Pons (tissue), 1 donor: ENCODE measurements at regions not wholly inside any gene's neighbourhood (a gene's known extent, or its start where the extent isn't known, plus 50 kb on each side); places are given as distances from the start of the nearest gene placed in this dataset.
"Not testable (repeated sequence)": the region's sequence is repeated elsewhere in the genome, so short reads cannot be mapped to it uniquely, and the experiment has no call there.

Experiments used
- DNase-seq: peaks from one replicate; pipeline ENCODE4 v3.0.0-alpha.2; 2016; ENCODE audit warnings: low spot score

DNA sequence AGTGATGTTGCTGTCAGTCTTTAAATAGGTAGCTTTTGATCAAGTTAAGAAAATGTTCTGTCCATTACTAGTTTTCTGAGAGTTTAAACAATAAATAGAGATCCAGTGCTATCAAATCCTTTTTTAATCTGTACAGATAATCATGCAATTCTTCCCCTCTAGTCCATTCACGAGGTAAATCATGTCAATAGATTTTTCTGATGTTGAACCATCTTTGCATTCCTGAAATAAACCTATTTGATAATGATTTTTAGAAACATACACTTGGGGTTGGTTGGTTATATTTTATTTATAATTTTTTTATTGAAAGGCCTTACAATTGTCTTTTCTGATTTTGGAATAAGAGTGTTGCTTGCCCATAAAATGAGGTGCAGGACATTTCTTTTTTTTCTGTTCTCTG is 95.0 kb downstream of the FAM53A start:
- no peak for DNase-seq

DNA sequence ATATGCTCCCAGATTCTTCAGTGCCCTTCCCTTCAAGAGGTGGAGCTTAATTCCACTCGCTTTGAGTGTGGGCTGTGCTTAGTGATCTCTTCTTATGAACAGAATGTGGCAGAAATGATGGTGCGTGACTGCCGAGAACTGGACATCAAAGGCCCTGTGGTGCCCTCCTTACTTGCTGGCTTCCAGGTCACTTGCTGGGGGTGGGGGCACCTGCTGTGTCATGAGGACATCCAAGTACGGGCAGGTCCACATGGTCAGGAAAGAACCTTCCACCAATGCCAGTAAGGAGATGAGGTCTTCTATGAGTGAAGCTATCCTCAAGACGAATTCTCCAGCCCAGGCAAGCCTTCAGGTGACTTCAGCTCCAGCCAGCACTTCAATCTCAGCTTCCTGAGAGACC is 95.8 kb downstream of the FAM53A start:
- DNase-seq, result no peak

GRCh38 chr4:1584498-1584897 is 99.6 kb downstream of the FAM53A start:
- no peak for DNase-seq

- no peak for DNase-seq
Measured at GRCh38 chr4:1583859-1584258, 100.3 kb downstream of the FAM53A start.

GRCh38 chr4:1583051-1583785 is 100.9 kb downstream of the FAM53A start:
- no peak for DNase-seq

DNA sequence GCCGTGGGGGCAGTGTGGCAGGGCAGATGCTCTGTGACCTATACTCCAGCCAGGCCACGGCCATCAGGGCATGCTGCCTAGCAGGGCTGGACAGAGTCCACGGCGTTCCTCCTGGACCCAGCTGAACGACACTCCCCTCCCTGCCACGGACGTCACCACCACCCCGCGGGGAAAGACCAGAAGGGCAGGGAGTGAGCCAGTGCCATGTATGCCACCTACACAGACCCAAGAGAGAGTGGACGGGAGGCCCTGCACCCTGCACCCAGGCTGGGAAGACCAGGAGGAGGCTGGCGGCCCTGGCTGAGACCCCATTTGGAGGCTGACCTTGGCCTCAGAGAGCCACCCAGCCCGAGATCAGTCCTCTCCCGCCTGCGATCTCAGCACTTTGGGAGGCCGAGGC is 101.9 kb downstream of the FAM53A start:
- no peak for DNase-seq

DNA sequence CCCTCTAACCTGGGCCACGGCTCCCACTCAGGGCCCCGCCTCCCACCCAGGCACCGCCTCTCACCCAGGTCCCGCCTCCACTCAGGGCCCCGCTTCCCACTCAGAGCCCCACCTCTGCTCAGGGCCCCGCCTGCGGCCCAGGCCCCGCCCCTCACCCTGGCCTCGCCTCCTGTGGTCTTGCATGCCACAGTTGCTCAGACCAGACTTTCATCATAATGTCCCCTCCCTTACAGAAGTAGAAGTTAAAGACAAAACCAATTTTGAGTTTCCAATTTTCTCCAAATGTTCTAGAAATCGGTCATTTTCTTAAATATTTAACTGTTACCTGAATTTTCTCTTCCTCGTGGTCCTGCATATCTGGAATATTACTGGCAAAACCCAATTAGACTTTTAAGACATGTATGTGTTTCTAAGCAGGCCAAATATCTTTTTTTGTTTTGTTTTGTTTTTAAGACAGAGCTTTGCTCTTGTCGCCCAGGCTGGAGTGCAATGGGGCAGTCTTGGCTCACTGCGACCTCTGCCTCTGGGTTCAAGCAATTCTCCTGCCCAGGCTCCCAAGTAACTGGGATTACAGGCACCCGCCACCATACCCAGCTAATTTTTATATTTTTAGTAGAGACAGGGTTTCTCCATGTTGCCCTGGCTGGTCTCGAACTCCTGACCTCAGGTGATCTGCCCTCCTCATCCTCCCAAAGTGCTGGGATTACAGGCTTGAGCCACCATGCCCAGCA is 102.8 kb downstream of the FAM53A start:
- DNase-seq, result peak; percentile 70

- DNase-seq, result not testable (repeated sequence)
Measured at GRCh38 chr4:1580692-1581012, 103.5 kb downstream of the FAM53A start.

- DNase-seq, result peak; percentile 48
Measured at GRCh38 chr4:1579901-1580691, 104.0 kb downstream of the FAM53A start.

GRCh38 chr4:1579001-1579900 is 104.9 kb downstream of the FAM53A start:
- peak; percentile 30 for DNase-seq

GRCh38 chr4:1578251-1578773 is 105.8 kb downstream of the FAM53A start:
- no peak for DNase-seq

GRCh38 chr4:1577822-1578217 is 106.3 kb downstream of the FAM53A start:
- DNase-seq, result no peak

GRCh38 chr4:1576961-1577821 is 106.9 kb downstream of the FAM53A start:
- DNase-seq, result no peak

DNA sequence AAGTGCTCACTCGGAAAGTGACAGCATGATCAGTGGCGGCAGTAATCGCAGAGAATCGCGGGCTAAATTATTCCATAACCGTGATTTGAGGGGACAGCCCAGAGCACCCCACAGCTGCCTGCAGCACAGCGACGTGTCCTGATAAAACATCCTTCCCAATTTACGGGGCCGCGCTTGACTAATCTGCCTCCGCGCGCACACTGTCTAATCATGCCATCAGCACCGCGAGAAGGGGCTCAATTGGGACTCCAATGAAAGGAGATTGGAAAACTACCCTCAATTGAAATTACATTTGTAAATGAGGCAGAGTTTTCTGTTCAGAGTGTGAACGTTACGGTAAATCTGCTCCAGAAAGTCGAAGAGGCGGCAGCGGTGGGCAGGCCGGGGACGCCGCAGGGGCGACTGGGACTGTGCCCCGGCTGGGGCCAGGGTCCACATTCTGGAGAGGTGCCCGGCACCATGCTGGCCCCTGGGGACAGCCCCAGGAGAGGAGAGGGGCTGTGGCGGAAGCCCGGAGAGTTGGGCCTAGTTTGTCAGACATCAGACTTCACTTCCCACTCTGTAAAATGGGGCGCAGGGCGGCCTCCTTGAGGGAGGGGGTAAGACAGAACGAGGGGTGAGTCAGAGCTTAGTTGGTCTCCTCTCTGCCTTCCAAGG is 107.7 kb downstream of the FAM53A start:
- no peak for DNase-seq

DNA sequence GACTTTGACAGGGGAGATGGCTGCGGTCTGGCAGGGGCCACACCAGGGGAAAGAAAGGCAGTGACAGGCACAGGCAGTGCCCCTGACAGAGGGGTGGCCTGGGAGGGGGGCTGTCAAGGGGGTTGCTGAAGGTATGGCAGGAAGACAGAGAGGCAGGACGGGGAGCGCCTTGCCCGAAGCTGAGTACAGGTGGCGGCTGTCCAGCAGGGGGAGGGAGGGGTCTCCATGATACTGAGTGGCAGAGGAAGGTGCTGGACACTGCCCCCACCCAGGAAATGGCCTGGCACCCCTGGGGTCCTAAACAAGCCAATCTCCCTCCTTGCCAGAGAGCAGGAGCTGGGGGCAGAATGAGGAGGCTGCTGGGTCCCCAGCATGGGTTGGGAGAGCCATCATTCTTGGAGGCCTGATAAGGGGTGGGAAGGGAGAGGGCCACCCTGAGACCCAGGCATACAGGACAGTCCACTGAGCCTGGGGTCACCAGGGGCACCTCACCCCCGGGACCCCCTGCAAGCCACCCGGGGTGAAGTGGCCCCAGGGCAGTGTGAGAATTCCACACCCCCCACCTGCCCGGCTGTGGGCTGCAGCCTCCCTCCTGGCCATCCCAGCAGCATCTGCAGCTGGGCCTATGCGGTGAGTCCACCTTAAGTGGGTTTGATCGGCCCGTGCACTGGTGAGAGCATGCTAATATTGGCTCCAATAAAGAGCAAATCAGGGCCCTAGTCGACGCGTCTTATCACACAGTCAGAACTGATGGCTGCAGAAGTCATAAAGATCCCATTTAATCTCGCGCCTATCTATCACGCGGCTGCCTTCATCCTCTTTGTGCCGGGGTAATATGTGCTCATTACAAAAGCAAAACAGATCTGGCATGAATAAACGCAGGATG is 108.5 kb downstream of the FAM53A start:
- no peak for DNase-seq

- DNase-seq, result no peak
Measured at GRCh38 chr4:1574601-1575417, 109.3 kb downstream of the FAM53A start.

DNA sequence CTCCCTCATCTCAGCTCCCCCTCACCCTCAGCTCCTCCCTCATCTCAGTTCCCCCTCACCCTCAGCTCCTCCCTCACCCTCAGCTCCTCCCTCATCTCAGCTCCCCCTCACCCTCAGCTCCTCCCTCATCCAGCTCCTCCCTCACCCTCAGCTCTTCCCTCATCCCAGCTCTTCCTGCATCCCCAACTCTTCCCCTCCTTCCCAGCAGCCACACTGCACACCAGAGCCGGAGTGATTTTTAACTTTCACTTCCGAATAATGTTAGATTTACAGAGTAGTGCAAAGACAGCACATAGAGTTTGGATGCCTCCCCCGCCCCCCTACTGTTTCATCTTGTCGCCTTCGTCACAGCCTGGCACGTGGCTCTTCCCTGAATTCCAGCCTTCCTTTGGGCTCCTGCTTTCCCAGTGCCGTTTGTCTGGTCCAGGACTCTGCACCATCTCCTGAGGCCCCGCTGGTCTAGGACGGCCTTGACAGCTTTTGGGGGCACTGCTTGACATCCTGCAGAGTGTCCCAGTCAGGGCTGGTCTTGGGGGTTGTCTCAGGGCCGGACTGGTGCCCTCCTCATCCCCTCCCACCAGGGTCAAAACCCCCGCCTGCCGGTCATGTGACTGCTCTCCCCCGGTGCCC is 110.2 kb downstream of the FAM53A start:
- DNase-seq, result no peak
